Vagina (tissue), 2 donors: ENCODE measurements at regions not wholly inside any gene's neighbourhood (a gene's known extent, or its start where the extent isn't known, plus 50 kb on each side); places are given as distances from the start of the nearest gene placed in this dataset.
"Not testable (repeated sequence)": the region's sequence is repeated elsewhere in the genome, so short reads cannot be mapped to it uniquely, and the experiment has no call there.

Experiments
- DNase-seq, 2 donors: peaks; one replicate each; pipeline ENCODE4 v3.0.0-alpha.2; 2017; ENCODE audit errors: extremely low spot score in 2 of 2
- H3K27ac ChIP-seq: fragments of 200-600 bp; sonication (generic); one replicate; pipeline ENCODE4 v1.5.1; 2019
- H3K27me3 ChIP-seq: fragments of 200-600 bp; sonication (generic); one replicate; pipeline ENCODE4 v1.5.1; 2019
- H3K36me3 ChIP-seq, 2 donors: fragments of 200-600 bp; sonication (generic); one replicate each; pipeline ENCODE4 v1.5.1; 2017 to 2019
- H3K4me1 ChIP-seq: fragments of 200-600 bp; sonication (generic); one replicate; pipeline ENCODE4 v1.5.1; 2019
- H3K4me3 ChIP-seq, 2 donors: fragments of 200-600 bp; sonication (generic); 1 replicate in 1 of 2; 2 replicates in 1 of 2; pipeline ENCODE4 v1.5.1; 2016 to 2019
- H3K9me3 ChIP-seq: fragments of 200-600 bp; sonication (generic); one replicate; pipeline ENCODE4 v1.5.1; 2019
- POLR2A ChIP-seq, 2 donors: fragments of 450-650 bp; IDR thresholded peaks; one replicate each; pipeline ENCODE4 v1.6.1; 2017; ENCODE audit warnings: antibody characterized with exemption in 2 of 2, mild to moderate bottlenecking in 2 of 2, moderate library complexity in 2 of 2
- POLR2AphosphoS5 ChIP-seq, 2 donors: sonication (generic); formaldehyde crosslinking; IDR thresholded peaks; one replicate each; pipeline ENCODE4 v1.9.0; 2017; ENCODE audit warnings: antibody characterized with exemption in 2 of 2, mild to moderate bottlenecking in 2 of 2, low read depth in 1 of 2; ENCODE audit not compliant: insufficient read depth in 1 of 2
- intact Hi-C: fragments of 100-400 bp; cut with DNase I; formaldehyde crosslinking; loops from one replicate; pipeline ENCODE4 v1.15.1; 2023
- TF ChIP-seq, protein P1 (sequence below), 3 experiments: fragments of 450-650 bp in 2 of 3; fragments of 200-600 bp in 1 of 3; sonication (generic) in 1 of 3; IDR thresholded peaks; one replicate each; pipeline ENCODE4 v1.5.1; 2017 to 2019; ENCODE audit warnings: antibody characterized with exemption in 3 of 3, mild to moderate bottlenecking in 2 of 3, moderate library complexity in 2 of 3

DNA sequence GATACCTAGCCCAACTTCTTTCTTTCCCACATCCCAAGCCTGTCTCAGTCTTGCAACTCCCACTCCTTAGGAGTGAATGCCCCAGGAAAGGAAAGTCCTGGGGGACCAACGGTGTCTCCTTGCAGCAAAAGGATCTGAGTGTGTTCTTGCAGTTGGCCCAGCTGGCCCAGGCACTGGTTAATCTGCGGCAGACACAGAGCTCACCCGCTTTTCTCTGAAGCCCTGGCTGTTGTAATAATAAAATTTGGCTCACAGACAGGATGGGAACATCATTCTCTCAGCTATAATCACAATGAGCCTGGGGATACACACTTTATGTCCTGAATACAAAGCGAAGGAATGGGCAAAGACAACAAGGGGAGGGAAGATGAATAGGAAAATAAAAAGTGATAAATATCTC, 185.6 kb upstream of the ADRA1D start:
- Histone ChIP-seq H3K27ac (peak overlapping the region; percentile 15), H3K36me3 (no peaks in the 10 kb centered on the region), H3K9me3 (no peaks in the 10 kb centered on the region), H3K27me3 (no peaks in the 10 kb centered on the region), H3K4me3 (no peak overlapping the region), H3K4me1 (peaks cover 5% of the 10 kb centered on the region)
- no peak for TF ChIP-seq POLR2A (IDR thresholded peaks at IDR 0.05)
- TF ChIP-seq, protein P1, sequence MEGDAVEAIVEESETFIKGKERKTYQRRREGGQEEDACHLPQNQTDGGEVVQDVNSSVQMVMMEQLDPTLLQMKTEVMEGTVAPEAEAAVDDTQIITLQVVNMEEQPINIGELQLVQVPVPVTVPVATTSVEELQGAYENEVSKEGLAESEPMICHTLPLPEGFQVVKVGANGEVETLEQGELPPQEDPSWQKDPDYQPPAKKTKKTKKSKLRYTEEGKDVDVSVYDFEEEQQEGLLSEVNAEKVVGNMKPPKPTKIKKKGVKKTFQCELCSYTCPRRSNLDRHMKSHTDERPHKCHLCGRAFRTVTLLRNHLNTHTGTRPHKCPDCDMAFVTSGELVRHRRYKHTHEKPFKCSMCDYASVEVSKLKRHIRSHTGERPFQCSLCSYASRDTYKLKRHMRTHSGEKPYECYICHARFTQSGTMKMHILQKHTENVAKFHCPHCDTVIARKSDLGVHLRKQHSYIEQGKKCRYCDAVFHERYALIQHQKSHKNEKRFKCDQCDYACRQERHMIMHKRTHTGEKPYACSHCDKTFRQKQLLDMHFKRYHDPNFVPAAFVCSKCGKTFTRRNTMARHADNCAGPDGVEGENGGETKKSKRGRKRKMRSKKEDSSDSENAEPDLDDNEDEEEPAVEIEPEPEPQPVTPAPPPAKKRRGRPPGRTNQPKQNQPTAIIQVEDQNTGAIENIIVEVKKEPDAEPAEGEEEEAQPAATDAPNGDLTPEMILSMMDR (IDR thresholded peaks at IDR 0.05) = no peak
- TF ChIP-seq POLR2AphosphoS5 (IDR thresholded peaks at IDR 0.05; ENCODE audit: insufficient read depth in 1 of 2, low read depth in 1 of 2) = no peak
- intact Hi-C loops = no loop called here
- DNase-seq = no peak

GRCh38 chr20:4431446-4431845, 182.4 kb upstream of the ADRA1D start:
- DNase-seq = peak in 1 of 2 donors; percentile 60
- no peaks in the 10 kb centered on the region for H3K36me3 ChIP-seq
- no peak for TF ChIP-seq POLR2A (IDR thresholded peaks at IDR 0.05)
- TF ChIP-seq, protein P1 (IDR thresholded peaks at IDR 0.05) = no peak
- no peak for TF ChIP-seq POLR2AphosphoS5 (IDR thresholded peaks at IDR 0.05; ENCODE audit: insufficient read depth in 1 of 2, low read depth in 1 of 2)
- peaks cover 5% of the 10 kb centered on the region for H3K4me1 ChIP-seq
- no peaks in the 10 kb centered on the region for H3K9me3 ChIP-seq
- intact Hi-C loops = no loop called here
- no peak overlapping the region for H3K27ac ChIP-seq
- H3K27me3 ChIP-seq = no peaks in the 10 kb centered on the region
- no peak overlapping the region for H3K4me3 ChIP-seq

DNA sequence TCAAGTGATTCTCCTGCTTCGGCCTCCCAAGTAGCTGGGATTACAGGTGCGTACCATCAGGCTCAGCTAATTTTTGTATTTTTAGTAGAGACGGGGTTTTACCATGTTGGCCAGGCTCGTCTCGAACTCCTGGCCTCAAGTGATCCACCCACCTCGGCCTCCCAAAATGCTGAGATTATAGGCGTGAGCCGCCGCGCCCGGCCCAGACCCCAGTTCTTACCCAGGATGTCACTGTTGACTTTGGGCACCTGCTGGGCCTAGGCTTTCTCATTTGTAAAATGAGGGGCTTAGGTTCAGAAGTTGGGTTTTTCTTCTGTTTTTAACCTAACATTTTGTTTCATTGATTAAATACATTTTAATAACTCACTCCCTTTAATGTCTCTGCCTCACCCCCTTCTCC, 181.7 kb upstream of the ADRA1D start:
- H3K36me3 ChIP-seq, H3K9me3 ChIP-seq, H3K27me3 ChIP-seq, intact Hi-C loops, H3K27ac ChIP-seq, H3K4me1 ChIP-seq, DNase-seq, H3K4me3 ChIP-seq: not testable (repeated sequence)

DNA sequence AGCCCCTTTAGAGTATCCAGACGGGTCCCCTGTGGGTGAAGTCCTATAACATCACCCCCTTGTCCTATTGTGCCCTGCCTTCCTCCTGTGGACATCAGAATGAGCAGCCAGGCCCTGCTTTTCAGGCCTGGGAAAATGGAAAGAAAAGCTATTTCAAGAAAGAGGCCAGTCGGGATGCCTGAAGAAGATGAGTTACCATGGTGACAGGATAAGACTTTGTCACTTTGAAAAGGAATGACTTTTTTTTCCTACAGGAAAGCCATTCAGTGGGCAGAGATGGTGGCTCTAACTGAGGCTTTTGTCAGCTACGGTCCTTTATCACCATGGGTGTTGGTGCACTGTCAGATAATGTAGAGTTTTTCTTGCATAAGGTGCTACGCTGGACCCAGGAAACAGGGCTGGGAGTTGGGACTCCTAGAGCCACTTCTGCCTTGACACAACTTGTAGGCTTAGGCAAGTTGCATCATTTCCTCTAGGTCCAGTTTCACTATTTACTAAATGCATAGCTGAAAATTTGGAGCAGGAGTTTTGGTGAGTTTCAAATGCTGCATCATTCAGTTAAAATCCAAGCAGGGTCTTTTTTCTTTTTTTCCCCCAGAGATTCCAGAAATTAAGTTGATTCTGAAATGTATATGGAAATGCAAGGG, 179.0 kb upstream of the ADRA1D start:
- peak in 1 of 2 donors; percentile 65 for DNase-seq
- Histone ChIP-seq H3K27me3 (no peaks in the 10 kb centered on the region), H3K4me3 (no peak overlapping the region), H3K27ac (no peak overlapping the region), H3K4me1 (no peaks in the 10 kb centered on the region), H3K9me3 (no peaks in the 10 kb centered on the region), H3K36me3 (no peaks in the 10 kb centered on the region)
- TF ChIP-seq POLR2A (IDR thresholded peaks at IDR 0.05) = no peak
- intact Hi-C loops = no loop called here

DNA sequence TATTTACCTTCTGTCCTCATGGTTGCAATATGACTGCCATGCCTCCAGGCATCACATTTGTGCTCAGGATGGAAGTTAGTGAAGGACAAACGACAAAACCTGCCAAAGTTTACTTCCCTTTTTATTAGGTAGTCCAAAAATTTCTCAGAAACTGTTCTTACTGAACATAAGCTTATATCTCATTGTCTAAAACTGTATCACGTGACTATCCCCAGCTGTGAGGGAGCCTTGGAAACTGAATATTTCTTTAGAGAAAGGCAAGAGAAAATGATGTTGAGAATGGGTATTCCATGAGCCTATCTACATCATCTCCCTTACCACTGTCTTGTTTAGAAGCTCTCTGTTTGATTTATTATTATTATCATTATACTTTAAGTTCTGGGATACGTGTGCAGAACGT, 169.1 kb upstream of the ADRA1D start:
- intact Hi-C loops = no loop called here
- H3K4me3 ChIP-seq = no peak overlapping the region
- H3K4me1 ChIP-seq = no peaks in the 10 kb centered on the region
- no peak for DNase-seq
- no peaks in the 10 kb centered on the region for H3K36me3 ChIP-seq
- no peak overlapping the region for H3K27ac ChIP-seq
- H3K9me3 ChIP-seq = no peaks in the 10 kb centered on the region
- H3K27me3 ChIP-seq = no peaks in the 10 kb centered on the region
- TF ChIP-seq, protein P1 (IDR thresholded peaks at IDR 0.05) = no peak
- TF ChIP-seq POLR2AphosphoS5 (IDR thresholded peaks at IDR 0.05; ENCODE audit: insufficient read depth in 1 of 2, low read depth in 1 of 2) (no peak), POLR2A (IDR thresholded peaks at IDR 0.05) (no peak)

GRCh38 chr20:4415281-4415680, 166.2 kb upstream of the ADRA1D start:
- TF ChIP-seq, protein P1 (IDR thresholded peaks at IDR 0.05) = no peak
- TF ChIP-seq POLR2A (IDR thresholded peaks at IDR 0.05) (no peak), POLR2AphosphoS5 (IDR thresholded peaks at IDR 0.05; ENCODE audit: insufficient read depth in 1 of 2, low read depth in 1 of 2) (no peak)
- intact Hi-C loops = no loop called here
- no peak overlapping the region for H3K27ac ChIP-seq
- H3K4me3 ChIP-seq = no peak overlapping the region
- no peaks in the 10 kb centered on the region for H3K4me1 ChIP-seq
- DNase-seq = no peak
- no peaks in the 10 kb centered on the region for H3K9me3 ChIP-seq
- H3K36me3 ChIP-seq = no peaks in the 10 kb centered on the region
- H3K27me3 ChIP-seq = no peaks in the 10 kb centered on the region
